Cardiac muscle cell (in vitro differentiated cells and primary cell): ENCODE measurements at regions not wholly inside any gene's neighbourhood (a gene's known extent, or its start where the extent isn't known, plus 50 kb on each side); places are given as distances from the start of the nearest gene placed in this dataset.

Experiments
- DNase-seq, 2 donors: peaks; one replicate each; pipeline versions ENCODE4 v3.0.0 to v3.0.0-alpha.2; 2010 to 2017; ENCODE audit warnings: low read depth in 1 of 2, low spot score in 1 of 2
- H3K27ac ChIP-seq: fragments of 200-600 bp; sonication (generic); 2 replicates; pipeline ENCODE4 v1.5.1; 2016
- H3K27me3 ChIP-seq: fragments of 200-600 bp; sonication (generic); 2 replicates; pipeline ENCODE4 v1.6.0; 2016; ENCODE audit warnings: control low read depth
- H3K36me3 ChIP-seq: fragments of 200-600 bp; sonication (generic); 2 replicates; pipeline ENCODE4 v1.5.1; 2016; ENCODE audit warnings: control low read depth
- H3K4me1 ChIP-seq: fragments of 200-600 bp; sonication (generic); 2 replicates; pipeline ENCODE4 v1.8.1; 2017; ENCODE audit warnings: low read depth, mild to moderate bottlenecking, mixed run types
- H3K4me3 ChIP-seq: fragments of 200-600 bp; sonication (generic); 2 replicates; pipeline ENCODE4 v1.5.1; 2016; ENCODE audit warnings: mild to moderate bottlenecking
- H3K9me3 ChIP-seq: fragments of 200-600 bp; sonication (generic); 2 replicates; pipeline ENCODE4 v1.5.1; 2017; ENCODE audit warnings: low read depth, mild to moderate bottlenecking, control low read depth
- CTCF ChIP-seq: IDR thresholded peaks from 2 replicates; pipeline ENCODE4 v1.5.1; 2012; ENCODE audit warnings: low read depth, mild to moderate bottlenecking, low read length

- no peak for TF ChIP-seq CTCF
These were observed 84.5 kb downstream of the DHCR7 start for GRCh38 chr11:71363721-71364120.

DNA sequence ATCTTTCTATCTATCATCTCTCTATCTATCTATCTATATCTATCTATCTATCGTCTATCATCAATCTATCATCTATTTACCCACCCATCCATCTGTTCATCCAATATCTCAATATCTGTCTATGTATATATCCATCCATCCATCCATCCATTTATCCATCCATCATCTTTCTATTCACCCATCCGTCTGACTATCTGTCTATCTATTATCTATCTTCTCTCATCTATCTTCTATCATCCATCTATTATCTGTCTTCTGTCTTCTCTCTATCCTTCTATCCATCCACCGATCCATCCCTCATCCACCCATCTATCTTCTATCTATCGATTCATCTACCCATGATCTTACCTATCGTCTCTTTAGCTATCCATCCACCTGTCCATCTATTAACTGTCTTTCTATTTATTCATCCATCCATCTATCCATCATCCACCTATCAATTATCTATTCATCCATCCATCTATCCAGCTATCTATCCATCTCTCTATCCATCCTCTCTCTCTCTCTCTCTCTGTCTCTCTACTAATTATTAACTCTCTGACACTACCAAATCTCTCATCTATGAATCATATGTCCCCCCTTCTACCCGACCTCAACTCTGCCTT is 89.1 kb downstream of the DHCR7 start:
- no peaks in the 10 kb centered on the region for H3K9me3 ChIP-seq
- no peak overlapping the region for H3K4me3 ChIP-seq
- no peaks in the 10 kb centered on the region for H3K27me3 ChIP-seq
- TF ChIP-seq CTCF = no peak
- H3K36me3 ChIP-seq = no peaks in the 10 kb centered on the region
- no peaks in the 10 kb centered on the region for H3K4me1 ChIP-seq
- DNase-seq = no peak
- H3K27ac ChIP-seq = no peak overlapping the region

More at GRCh38 chr11:71363721-71364120, 84.5 kb downstream of the DHCR7 start:
- Histone ChIP-seq H3K4me3 (no peak overlapping the region), H3K27ac (no peak overlapping the region), H3K9me3 (no peaks in the 10 kb centered on the region), H3K36me3 (no peaks in the 10 kb centered on the region), H3K4me1 (no peaks in the 10 kb centered on the region), H3K27me3 (no peaks in the 10 kb centered on the region)
- no peak for DNase-seq

DNA sequence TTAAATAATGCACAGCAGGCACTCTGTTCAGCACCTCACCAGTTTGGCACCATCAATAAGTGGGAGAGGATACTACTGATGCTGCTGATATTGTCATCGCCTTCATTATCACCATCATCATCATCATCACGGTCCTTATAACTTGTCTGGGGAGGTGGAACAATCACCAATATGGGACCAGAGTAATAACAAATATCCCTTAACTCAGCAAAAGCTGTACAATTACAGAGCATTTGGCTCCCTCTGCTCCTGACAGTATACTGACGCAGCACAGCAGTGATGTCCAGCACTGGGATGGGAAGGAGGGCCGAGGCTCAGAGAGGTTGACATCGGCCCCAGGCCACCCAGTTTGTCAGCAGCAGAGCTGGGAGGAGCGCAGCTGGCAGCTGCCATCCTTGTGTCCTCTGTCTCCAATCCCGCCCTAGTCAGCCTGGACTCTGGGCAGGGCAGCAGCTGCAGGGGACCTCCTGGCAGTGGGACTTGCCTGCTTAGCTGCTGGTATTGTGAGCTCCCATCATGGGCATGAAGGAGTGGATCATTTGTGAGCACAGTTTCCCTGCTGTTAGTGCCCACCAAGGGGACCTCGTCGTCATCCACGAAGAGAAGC is 90.0 kb downstream of the DHCR7 start:
- H3K9me3 ChIP-seq = no peaks in the 10 kb centered on the region
- H3K36me3 ChIP-seq = no peaks in the 10 kb centered on the region
- DNase-seq = no peak
- no peaks in the 10 kb centered on the region for H3K4me1 ChIP-seq
- no peak for TF ChIP-seq CTCF
- no peak overlapping the region for H3K4me3 ChIP-seq
- H3K27me3 ChIP-seq = no peaks in the 10 kb centered on the region
- H3K27ac ChIP-seq = no peak overlapping the region

DNA sequence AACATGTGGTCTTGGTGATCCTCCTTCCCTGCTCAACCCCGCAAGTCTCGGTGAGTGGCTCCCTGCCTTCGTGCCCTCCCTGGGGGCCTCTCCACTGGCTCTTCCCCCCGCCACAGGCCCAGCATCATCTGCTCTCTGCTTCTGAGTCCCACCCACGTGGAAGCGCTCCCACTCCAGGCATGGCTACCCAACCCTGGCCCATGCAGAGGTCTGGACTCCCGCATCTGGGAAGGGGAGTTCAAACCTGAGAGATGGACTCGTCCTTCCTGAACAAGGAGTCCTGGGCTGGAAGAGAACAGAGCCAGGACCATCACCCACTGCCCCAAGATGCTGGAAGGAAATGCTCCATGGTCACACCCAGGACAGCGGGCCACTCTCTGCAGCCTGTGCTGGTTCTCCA is 90.8 kb downstream of the DHCR7 start:
- H3K36me3 ChIP-seq = no peaks in the 10 kb centered on the region
- no peaks in the 10 kb centered on the region for H3K27me3 ChIP-seq
- no peaks in the 10 kb centered on the region for H3K9me3 ChIP-seq
- no peak for DNase-seq
- H3K4me1 ChIP-seq = no peaks in the 10 kb centered on the region
- no peak overlapping the region for H3K4me3 ChIP-seq
- H3K27ac ChIP-seq = no peak overlapping the region
- TF ChIP-seq CTCF = no peak

DNA sequence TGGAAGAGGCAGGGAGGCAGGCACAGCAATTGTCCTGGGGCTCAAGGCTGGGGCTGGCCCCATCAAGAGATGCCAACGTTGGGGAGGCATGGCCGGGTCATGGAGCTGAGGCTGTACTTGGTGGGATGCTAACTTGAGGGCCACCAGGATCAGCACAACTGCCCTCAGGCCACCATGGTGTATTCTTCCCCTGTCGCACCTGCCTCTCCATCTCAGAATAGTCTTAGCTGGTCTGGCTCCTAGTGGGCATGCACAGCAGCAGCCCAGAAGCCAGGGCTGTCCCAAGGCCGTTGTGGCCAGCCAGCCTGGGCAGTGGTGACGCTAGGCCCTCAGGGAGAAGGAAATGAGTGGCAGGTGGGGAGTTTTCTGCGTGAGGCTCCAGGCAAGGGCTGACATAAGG is 91.3 kb downstream of the DHCR7 start:
- H3K9me3 ChIP-seq = no peaks in the 10 kb centered on the region
- H3K27me3 ChIP-seq = no peaks in the 10 kb centered on the region
- no peak for DNase-seq
- H3K4me1 ChIP-seq = no peaks in the 10 kb centered on the region
- TF ChIP-seq CTCF = no peak
- no peak overlapping the region for H3K27ac ChIP-seq
- H3K36me3 ChIP-seq = no peaks in the 10 kb centered on the region
- H3K4me3 ChIP-seq = no peak overlapping the region
